ENCODE measurements at regions not wholly inside any gene's neighbourhood (a gene's known extent, or its start where the extent isn't known, plus 50 kb on each side); places are given as distances from the start of the nearest gene placed in this dataset.

GRCh38 chr19:5235458-5236219 lies 105.0 kb downstream of the PTPRS start:
- Histone ChIP-seq H3K4me3 (ENCODE audit: insufficient read length, low read depth) (no peak overlapping the region), H3K9ac (ENCODE audit: insufficient read length, low read depth) (no peak overlapping the region), H3K9me3 (ENCODE audit: insufficient read depth, low read length) (no peaks in the 10 kb centered on the region), H3K4me1 (ENCODE audit: insufficient read depth, insufficient read length) (no peaks in the 10 kb centered on the region), H3K36me3 (ENCODE audit: insufficient read depth, insufficient read length, low read length) (peaks cover 64% of the 10 kb centered on the region), H3K27me3 (ENCODE audit: insufficient read depth, insufficient read length) (no peaks in the 10 kb centered on the region)
- no peak for DNase-seq (ENCODE audit: low read depth, low spot score)
- no peak for TF ChIP-seq SUZ12 (IDR thresholded peaks at IDR 0.05; ENCODE audit: extremely low read depth, insufficient read depth, insufficient read length)

GRCh38 chr19:5234412-5234811 lies 106.2 kb downstream of the PTPRS start:
- Histone ChIP-seq H3K4me3 (ENCODE audit: insufficient read length, low read depth) (no peak overlapping the region), H3K36me3 (ENCODE audit: insufficient read depth, insufficient read length, low read length) (peaks cover 59% of the 10 kb centered on the region), H3K27me3 (ENCODE audit: insufficient read depth, insufficient read length) (no peaks in the 10 kb centered on the region), H3K9me3 (ENCODE audit: insufficient read depth, low read length) (no peaks in the 10 kb centered on the region), H3K9ac (ENCODE audit: insufficient read length, low read depth) (no peak overlapping the region), H3K4me1 (ENCODE audit: insufficient read depth, insufficient read length) (no peaks in the 10 kb centered on the region)
- TF ChIP-seq SUZ12 (IDR thresholded peaks at IDR 0.05; ENCODE audit: extremely low read depth, insufficient read depth, insufficient read length) (no peak), ZNF274 (IDR thresholded peaks at IDR 0.05; ENCODE audit: low read depth, low read length) (no peak)
- DNase-seq (ENCODE audit: low read depth, low spot score), result no peak

GRCh38 chr19:5232798-5233505 lies 107.7 kb downstream of the PTPRS start:
- H3K9me3 ChIP-seq (ENCODE audit: insufficient read depth, low read length), result no peaks in the 10 kb centered on the region
- peaks cover 55% of the 10 kb centered on the region for H3K36me3 ChIP-seq (ENCODE audit: insufficient read depth, insufficient read length, low read length)
- TF ChIP-seq ZNF274 (IDR thresholded peaks at IDR 0.05; ENCODE audit: low read depth, low read length) (no peak), SUZ12 (IDR thresholded peaks at IDR 0.05; ENCODE audit: extremely low read depth, insufficient read depth, insufficient read length) (no peak), YY1 (IDR thresholded peaks at IDR 0.05; ENCODE audit: insufficient read depth, insufficient read length) (no peak)
- H3K4me3 ChIP-seq (ENCODE audit: insufficient read length, low read depth), result no peak overlapping the region
- no peak overlapping the region for H3K9ac ChIP-seq (ENCODE audit: insufficient read length, low read depth)
- no peaks in the 10 kb centered on the region for H3K27me3 ChIP-seq (ENCODE audit: insufficient read depth, insufficient read length)
- no peak for DNase-seq (ENCODE audit: low read depth, low spot score)
- H3K4me1 ChIP-seq (ENCODE audit: insufficient read depth, insufficient read length), result no peaks in the 10 kb centered on the region

GRCh38 chr19:5231857-5232678 lies 108.5 kb downstream of the PTPRS start:
- Histone ChIP-seq H3K9me3 (ENCODE audit: insufficient read depth, low read length) (no peaks in the 10 kb centered on the region), H3K27me3 (ENCODE audit: insufficient read depth, insufficient read length) (no peaks in the 10 kb centered on the region), H3K4me1 (ENCODE audit: insufficient read depth, insufficient read length) (no peaks in the 10 kb centered on the region), H3K9ac (ENCODE audit: insufficient read length, low read depth) (no peak overlapping the region), H3K36me3 (ENCODE audit: insufficient read depth, insufficient read length, low read length) (peaks cover 51% of the 10 kb centered on the region), H3K4me3 (ENCODE audit: insufficient read length, low read depth) (no peak overlapping the region)
- DNase-seq (ENCODE audit: low read depth, low spot score), result no peak
- TF ChIP-seq ZNF274 (IDR thresholded peaks at IDR 0.05; ENCODE audit: low read depth, low read length) (no peak), YY1 (IDR thresholded peaks at IDR 0.05; ENCODE audit: insufficient read depth, insufficient read length) (no peak), SUZ12 (IDR thresholded peaks at IDR 0.05; ENCODE audit: extremely low read depth, insufficient read depth, insufficient read length) (no peak)

- Histone ChIP-seq H3K9ac (ENCODE audit: insufficient read length, low read depth) (no peak overlapping the region), H3K4me1 (ENCODE audit: insufficient read depth, insufficient read length) (no peaks in the 10 kb centered on the region), H3K4me3 (ENCODE audit: insufficient read length, low read depth) (no peak overlapping the region), H3K27me3 (ENCODE audit: insufficient read depth, insufficient read length) (no peaks in the 10 kb centered on the region), H3K36me3 (ENCODE audit: insufficient read depth, insufficient read length, low read length) (peaks cover 46% of the 10 kb centered on the region), H3K9me3 (ENCODE audit: insufficient read depth, low read length) (no peaks in the 10 kb centered on the region)
- TF ChIP-seq ZNF274 (IDR thresholded peaks at IDR 0.05; ENCODE audit: low read depth, low read length) (no peak), YY1 (IDR thresholded peaks at IDR 0.05; ENCODE audit: insufficient read depth, insufficient read length) (no peak), SUZ12 (IDR thresholded peaks at IDR 0.05; ENCODE audit: extremely low read depth, insufficient read depth, insufficient read length) (no peak)
- DNase-seq (ENCODE audit: low read depth, low spot score), result no peak
These were observed 109.7 kb downstream of the PTPRS start for GRCh38 chr19:5230730-5231555.

GRCh38 chr19:5229778-5230335 lies 110.8 kb downstream of the PTPRS start:
- Histone ChIP-seq H3K36me3 (ENCODE audit: insufficient read depth, insufficient read length, low read length) (peaks cover 43% of the 10 kb centered on the region), H3K4me3 (ENCODE audit: insufficient read length, low read depth) (no peak overlapping the region), H3K27me3 (ENCODE audit: insufficient read depth, insufficient read length) (no peaks in the 10 kb centered on the region), H3K4me1 (ENCODE audit: insufficient read depth, insufficient read length) (no peaks in the 10 kb centered on the region), H3K9ac (ENCODE audit: insufficient read length, low read depth) (no peak overlapping the region), H3K9me3 (ENCODE audit: insufficient read depth, low read length) (no peaks in the 10 kb centered on the region)
- TF ChIP-seq ZNF274 (IDR thresholded peaks at IDR 0.05; ENCODE audit: low read depth, low read length), result no peak
- no peak for TF ChIP-seq SUZ12 (IDR thresholded peaks at IDR 0.05; ENCODE audit: extremely low read depth, insufficient read depth, insufficient read length)
- no peak for TF ChIP-seq YY1 (IDR thresholded peaks at IDR 0.05; ENCODE audit: insufficient read depth, insufficient read length)
- no peak for DNase-seq (ENCODE audit: low read depth, low spot score)
